Effector memory CD8-positive, alpha-beta T cell (primary cell): ENCODE measurements at regions not wholly inside any gene's neighbourhood (a gene's known extent, or its start where the extent isn't known, plus 50 kb on each side); places are given as distances from the start of the nearest gene placed in this dataset.

Experiments used
- ATAC-seq: fragments of 150-1000 bp; cut with Tn5 transposase; replicated peaks from 2 replicates; pipeline ENCODE4 v1.10.0; 2021; ENCODE audit warnings: mild to moderate bottlenecking, moderate library complexity
- DNase-seq, 3 experiments: peaks; one replicate each; pipeline ENCODE4 v3.0.0; 2021
- H3K27ac Mint-ChIP-seq, 2 donors: one replicate each; pipeline ENCODE4 v1.8.0; 2022; ENCODE audit warnings: mild to moderate bottlenecking in 2 of 2, mixed read lengths in 2 of 2, moderate library complexity in 2 of 2
- H3K27me3 Mint-ChIP-seq, 2 donors: one replicate each; pipeline ENCODE4 v1.8.0; 2022; ENCODE audit warnings: mixed read lengths in 2 of 2
- H3K36me3 Mint-ChIP-seq: one replicate; pipeline ENCODE4 v1.8.0; 2022; ENCODE audit warnings: mild to moderate bottlenecking, moderate library complexity, mixed read lengths; ENCODE audit not compliant: insufficient read depth
- H3K4me1 Mint-ChIP-seq, 2 donors: one replicate each; pipeline ENCODE4 v1.8.0; 2022; ENCODE audit warnings: low read depth in 2 of 2, mixed read lengths in 2 of 2
- H3K4me3 Mint-ChIP-seq, 2 donors: one replicate each; pipeline ENCODE4 v1.8.0; 2022; ENCODE audit warnings: mild to moderate bottlenecking in 2 of 2, mixed read lengths in 2 of 2, moderate library complexity in 2 of 2
- H3K9me3 Mint-ChIP-seq, 2 donors: one replicate each; pipeline ENCODE4 v1.8.0; 2022; ENCODE audit warnings: mixed read lengths in 2 of 2

- no peak overlapping the region for H3K4me3 Mint-ChIP-seq
- ATAC-seq, result no peak
- no peaks in the 10 kb centered on the region for H3K9me3 Mint-ChIP-seq
- no peak overlapping the region for H3K27ac Mint-ChIP-seq
- no peaks in the 10 kb centered on the region for H3K36me3 Mint-ChIP-seq
- no peaks in the 10 kb centered on the region for H3K4me1 Mint-ChIP-seq
- H3K27me3 Mint-ChIP-seq, result no peaks in the 10 kb centered on the region
- no peak for DNase-seq
These were observed 934.4 kb downstream of the HACE1 start for GRCh38 chr6:103925317-103925716.

- DNase-seq, result no peak
- Mint-ChIP-seq H3K4me3 (no peak overlapping the region), H3K4me1 (no peaks in the 10 kb centered on the region), H3K9me3 (peaks cover 8 to 27% of the 10 kb centered on the region in 2 donors), H3K36me3 (no peaks in the 10 kb centered on the region), H3K27me3 (no peaks in the 10 kb centered on the region), H3K27ac (no peak overlapping the region)
- ATAC-seq, result no peak
These were observed 949.7 kb downstream of the HACE1 start for GRCh38 chr6:103910018-103910417.

GRCh38 chr6:103908898-103909297 lies 950.8 kb downstream of the HACE1 start:
- Mint-ChIP-seq H3K9me3 (peaks cover 8 to 30% of the 10 kb centered on the region in 2 donors), H3K36me3 (no peaks in the 10 kb centered on the region), H3K27ac (no peak overlapping the region), H3K27me3 (no peaks in the 10 kb centered on the region), H3K4me3 (no peak overlapping the region), H3K4me1 (no peaks in the 10 kb centered on the region)
- no peak for ATAC-seq
- no peak for DNase-seq

GRCh38 chr6:103895136-103895535 lies 964.6 kb downstream of the HACE1 start:
- no peak for ATAC-seq
- DNase-seq, result no peak

GRCh38 chr6:103893141-103893581 lies 966.6 kb downstream of the HACE1 start:
- Mint-ChIP-seq H3K36me3 (no peaks in the 10 kb centered on the region), H3K4me3 (no peak overlapping the region), H3K27ac (no peak overlapping the region), H3K27me3 (no peaks in the 10 kb centered on the region), H3K4me1 (no peaks in the 10 kb centered on the region), H3K9me3 (peaks cover 7% of the 10 kb centered on the region in 2 donors)
- ATAC-seq (no peak), DNase-seq (no peak)

More at GRCh38 chr6:103895136-103895535, 964.6 kb downstream of the HACE1 start:
- Mint-ChIP-seq H3K9me3 (peaks cover 0 to 8% of the 10 kb centered on the region in 2 donors), H3K4me3 (no peak overlapping the region), H3K27ac (no peak overlapping the region), H3K4me1 (no peaks in the 10 kb centered on the region), H3K36me3 (no peaks in the 10 kb centered on the region), H3K27me3 (no peaks in the 10 kb centered on the region)

- Mint-ChIP-seq H3K27me3 (no peaks in the 10 kb centered on the region), H3K36me3 (no peaks in the 10 kb centered on the region), H3K4me1 (no peaks in the 10 kb centered on the region), H3K4me3 (no peak overlapping the region), H3K27ac (no peak overlapping the region), H3K9me3 (peaks cover 7% of the 10 kb centered on the region in 2 donors)
- no peak for DNase-seq
- no peak for ATAC-seq
These were observed 972.8 kb downstream of the HACE1 start for GRCh38 chr6:103886951-103887350.

GRCh38 chr6:103885446-103885845 lies 974.3 kb downstream of the HACE1 start:
- Mint-ChIP-seq H3K9me3 (peaks cover 1 to 7% of the 10 kb centered on the region in 2 donors), H3K27ac (no peak overlapping the region), H3K36me3 (no peaks in the 10 kb centered on the region), H3K4me3 (no peak overlapping the region), H3K4me1 (no peaks in the 10 kb centered on the region), H3K27me3 (no peaks in the 10 kb centered on the region)
- DNase-seq (no peak), ATAC-seq (no peak)

- Mint-ChIP-seq H3K36me3 (no peaks in the 10 kb centered on the region), H3K27me3 (no peaks in the 10 kb centered on the region), H3K4me1 (no peaks in the 10 kb centered on the region), H3K9me3 (peaks cover 0 to 12% of the 10 kb centered on the region in 2 donors), H3K27ac (no peak overlapping the region), H3K4me3 (no peak overlapping the region)
- no peak for DNase-seq
- ATAC-seq, result no peak
These were observed 979.9 kb downstream of the HACE1 start for GRCh38 chr6:103879800-103880199.

- no peak overlapping the region for H3K27ac Mint-ChIP-seq
- no peaks in the 10 kb centered on the region for H3K36me3 Mint-ChIP-seq
- H3K27me3 Mint-ChIP-seq, result no peaks in the 10 kb centered on the region
- H3K9me3 Mint-ChIP-seq, result peaks cover 0 to 12% of the 10 kb centered on the region in 2 donors
- ATAC-seq, result no peak
- DNase-seq, result no peak
- no peak overlapping the region for H3K4me3 Mint-ChIP-seq
- no peaks in the 10 kb centered on the region for H3K4me1 Mint-ChIP-seq
These were observed 984.5 kb downstream of the HACE1 start for GRCh38 chr6:103875221-103875620.

GRCh38 chr6:103874575-103874974 lies 985.1 kb downstream of the HACE1 start:
- Mint-ChIP-seq H3K27me3 (no peaks in the 10 kb centered on the region), H3K4me1 (no peaks in the 10 kb centered on the region), H3K36me3 (no peaks in the 10 kb centered on the region), H3K27ac (no peak overlapping the region), H3K9me3 (peaks cover 0 to 8% of the 10 kb centered on the region in 2 donors), H3K4me3 (no peak overlapping the region)
- ATAC-seq (no peak), DNase-seq (no peak)

GRCh38 chr6:103872678-103873077 lies 987.0 kb downstream of the HACE1 start:
- no peak overlapping the region for H3K4me3 Mint-ChIP-seq
- no peaks in the 10 kb centered on the region for H3K4me1 Mint-ChIP-seq
- ATAC-seq, result no peak

GRCh38 chr6:103872233-103872632 lies 987.5 kb downstream of the HACE1 start:
- Mint-ChIP-seq H3K36me3 (no peaks in the 10 kb centered on the region), H3K9me3 (peaks cover 0 to 6% of the 10 kb centered on the region in 2 donors)
- no peak for ATAC-seq

More at GRCh38 chr6:103872678-103873077, 987.0 kb downstream of the HACE1 start:
- no peak for DNase-seq
- no peaks in the 10 kb centered on the region for H3K27me3 Mint-ChIP-seq
- H3K36me3 Mint-ChIP-seq, result no peaks in the 10 kb centered on the region
- no peak overlapping the region for H3K27ac Mint-ChIP-seq
- H3K9me3 Mint-ChIP-seq, result peaks cover 0 to 6% of the 10 kb centered on the region in 2 donors

GRCh38 chr6:103870970-103871369 lies 988.7 kb downstream of the HACE1 start:
- H3K27me3 Mint-ChIP-seq, result no peaks in the 10 kb centered on the region
- no peak for DNase-seq
- H3K4me1 Mint-ChIP-seq, result no peaks in the 10 kb centered on the region
- H3K36me3 Mint-ChIP-seq, result no peaks in the 10 kb centered on the region
- no peak overlapping the region for H3K4me3 Mint-ChIP-seq
- H3K9me3 Mint-ChIP-seq, result peaks cover 0 to 6% of the 10 kb centered on the region in 2 donors
- H3K27ac Mint-ChIP-seq, result no peak overlapping the region
- ATAC-seq, result no peak

More at GRCh38 chr6:103872233-103872632, 987.5 kb downstream of the HACE1 start:
- Mint-ChIP-seq H3K4me3 (no peak overlapping the region), H3K4me1 (no peaks in the 10 kb centered on the region), H3K27me3 (no peaks in the 10 kb centered on the region), H3K27ac (no peak overlapping the region)
- DNase-seq, result no peak

- H3K36me3 Mint-ChIP-seq, result no peaks in the 10 kb centered on the region
- H3K4me1 Mint-ChIP-seq, result no peaks in the 10 kb centered on the region
- H3K9me3 Mint-ChIP-seq, result peaks cover 0 to 2% of the 10 kb centered on the region in 2 donors
- no peaks in the 10 kb centered on the region for H3K27me3 Mint-ChIP-seq
- ATAC-seq, result no peak
- no peak for DNase-seq
- no peak overlapping the region for H3K4me3 Mint-ChIP-seq
- no peak overlapping the region for H3K27ac Mint-ChIP-seq
These were observed 997.4 kb downstream of the HACE1 start for GRCh38 chr6:103862297-103862696.

GRCh38 chr6:103858003-103858402 lies 1001.7 kb downstream of the HACE1 start:
- H3K27me3 Mint-ChIP-seq, result no peaks in the 10 kb centered on the region
- H3K27ac Mint-ChIP-seq, result no peak overlapping the region
- ATAC-seq (no peak), DNase-seq (no peak)
- H3K4me1 Mint-ChIP-seq, result no peaks in the 10 kb centered on the region
- peaks cover 3% of the 10 kb centered on the region for H3K36me3 Mint-ChIP-seq
- peaks cover 2 to 5% of the 10 kb centered on the region in 2 donors for H3K9me3 Mint-ChIP-seq
- H3K4me3 Mint-ChIP-seq, result no peak overlapping the region
